ENCODE measurements at regions not wholly inside any gene's neighbourhood (a gene's known extent, or its start where the extent isn't known, plus 50 kb on each side); places are given as distances from the start of the nearest gene placed in this dataset.

- Histone ChIP-seq H3K4me1 (ENCODE audit: control insufficient read depth, insufficient read depth, low read length) (no peaks in the 10 kb centered on the region), H3K4me3 (ENCODE audit: low read length) (no peak overlapping the region), H3K36me3 (ENCODE audit: control insufficient read depth, insufficient read depth, low read length) (0 out of 2 replicates have a peak, but pooled peaks cover 3% of the 10 kb centered on the region), H3K27me3 (ENCODE audit: control insufficient read depth, insufficient read depth, low read length) (no peaks in the 10 kb centered on the region), H3K9me3 (ENCODE audit: control insufficient read depth, insufficient read depth, low read length) (no peaks in the 10 kb centered on the region), H3K27ac (ENCODE audit: low read length) (no peak overlapping the region)
- no peak for DNase-seq (ENCODE audit: low read depth, low spot score)
- WGBS (ENCODE audit: insufficient coverage, insufficient read length), result no CpG with 5 or more reads among the region's 4 CpGs
Observed at GRCh38 chr2:2569836-2570235, 238.8 kb upstream of the MYT1L start.

- no peaks in the 10 kb centered on the region for H3K27me3 ChIP-seq (ENCODE audit: control insufficient read depth, insufficient read depth, low read length)
Observed at GRCh38 chr2:2569306-2569705, 238.2 kb upstream of the MYT1L start.

GRCh38 chr2:2568411-2568810, 237.3 kb upstream of the MYT1L start:
- no peaks in the 10 kb centered on the region; the same call in 1 of the 2 replicates for H3K4me1 ChIP-seq (ENCODE audit: control insufficient read depth, insufficient read depth, low read length)
- H3K9me3 ChIP-seq (ENCODE audit: control insufficient read depth, insufficient read depth, low read length), result no peaks in the 10 kb centered on the region
- 0 out of 2 replicates have a peak, but pooled peaks cover 3% of the 10 kb centered on the region for H3K36me3 ChIP-seq (ENCODE audit: control insufficient read depth, insufficient read depth, low read length)
- no peak overlapping the region for H3K27ac ChIP-seq (ENCODE audit: low read length)
- H3K27me3 ChIP-seq (ENCODE audit: control insufficient read depth, insufficient read depth, low read length), result no peaks in the 10 kb centered on the region
- no peak for DNase-seq (ENCODE audit: low read depth, low spot score)
- WGBS (ENCODE audit: insufficient coverage, insufficient read length), result no CpG with 5 or more reads among the region's 9 CpGs
- no peak overlapping the region for H3K4me3 ChIP-seq (ENCODE audit: low read length)

More at GRCh38 chr2:2569306-2569705, 238.2 kb upstream of the MYT1L start:
- 0 out of 2 replicates have a peak, but pooled peaks cover 3% of the 10 kb centered on the region for H3K36me3 ChIP-seq (ENCODE audit: control insufficient read depth, insufficient read depth, low read length)
- no peaks in the 10 kb centered on the region for H3K4me1 ChIP-seq (ENCODE audit: control insufficient read depth, insufficient read depth, low read length)
- DNase-seq (ENCODE audit: low read depth, low spot score), result no peak
- no peak overlapping the region for H3K27ac ChIP-seq (ENCODE audit: low read length)
- WGBS (ENCODE audit: insufficient coverage, insufficient read length), result no CpG with 5 or more reads among the region's 11 CpGs
- no peak overlapping the region for H3K4me3 ChIP-seq (ENCODE audit: low read length)
- H3K9me3 ChIP-seq (ENCODE audit: control insufficient read depth, insufficient read depth, low read length), result no peaks in the 10 kb centered on the region

- Histone ChIP-seq H3K27ac (ENCODE audit: low read length) (no peak overlapping the region), H3K27me3 (ENCODE audit: control insufficient read depth, insufficient read depth, low read length) (no peaks in the 10 kb centered on the region), H3K36me3 (ENCODE audit: control insufficient read depth, insufficient read depth, low read length) (0 out of 2 replicates have a peak, but pooled peaks cover 3% of the 10 kb centered on the region), H3K4me1 (ENCODE audit: control insufficient read depth, insufficient read depth, low read length) (no peaks in the 10 kb centered on the region; the same call in 1 of the 2 replicates), H3K9me3 (ENCODE audit: control insufficient read depth, insufficient read depth, low read length) (no peaks in the 10 kb centered on the region), H3K4me3 (ENCODE audit: low read length) (no peak overlapping the region)
- WGBS (ENCODE audit: insufficient coverage, insufficient read length), result no CpG with 5 or more reads among the region's 15 CpGs
- no peak for DNase-seq (ENCODE audit: low read depth, low spot score)
Observed at GRCh38 chr2:2567776-2568175, 236.7 kb upstream of the MYT1L start.

GRCh38 chr2:2566396-2567323, 235.6 kb upstream of the MYT1L start:
- Histone ChIP-seq H3K36me3 (ENCODE audit: control insufficient read depth, insufficient read depth, low read length) (no peaks in the 10 kb centered on the region), H3K9me3 (ENCODE audit: control insufficient read depth, insufficient read depth, low read length) (no peaks in the 10 kb centered on the region), H3K4me1 (ENCODE audit: control insufficient read depth, insufficient read depth, low read length) (no peaks in the 10 kb centered on the region; the same call in 1 of the 2 replicates), H3K27me3 (ENCODE audit: control insufficient read depth, insufficient read depth, low read length) (no peaks in the 10 kb centered on the region), H3K4me3 (ENCODE audit: low read length) (no peak overlapping the region), H3K27ac (ENCODE audit: low read length) (no peak overlapping the region)
- no peak for DNase-seq (ENCODE audit: low read depth, low spot score)
- WGBS (ENCODE audit: insufficient coverage, insufficient read length), result no CpG with 5 or more reads among the region's 26 CpGs

GRCh38 chr2:2565671-2566070, 234.6 kb upstream of the MYT1L start:
- Histone ChIP-seq H3K36me3 (ENCODE audit: control insufficient read depth, insufficient read depth, low read length) (no peaks in the 10 kb centered on the region), H3K27me3 (ENCODE audit: control insufficient read depth, insufficient read depth, low read length) (no peaks in the 10 kb centered on the region), H3K27ac (ENCODE audit: low read length) (no peak overlapping the region), H3K4me1 (ENCODE audit: control insufficient read depth, insufficient read depth, low read length) (no peaks in the 10 kb centered on the region; the same call in 1 of the 2 replicates), H3K4me3 (ENCODE audit: low read length) (no peak overlapping the region), H3K9me3 (ENCODE audit: control insufficient read depth, insufficient read depth, low read length) (no peaks in the 10 kb centered on the region)
- DNase-seq (ENCODE audit: low read depth, low spot score), result no peak
- no CpG with 5 or more reads among the region's 16 CpGs for WGBS (ENCODE audit: insufficient coverage, insufficient read length)

- Histone ChIP-seq H3K4me1 (ENCODE audit: control insufficient read depth, insufficient read depth, low read length) (no peaks in the 10 kb centered on the region; the same call in 1 of the 2 replicates), H3K27me3 (ENCODE audit: control insufficient read depth, insufficient read depth, low read length) (no peaks in the 10 kb centered on the region), H3K4me3 (ENCODE audit: low read length) (no peak overlapping the region), H3K9me3 (ENCODE audit: control insufficient read depth, insufficient read depth, low read length) (no peaks in the 10 kb centered on the region), H3K27ac (ENCODE audit: low read length) (no peak overlapping the region), H3K36me3 (ENCODE audit: control insufficient read depth, insufficient read depth, low read length) (no peaks in the 10 kb centered on the region)
- WGBS (ENCODE audit: insufficient coverage, insufficient read length), result no CpG with 5 or more reads among the region's 24 CpGs
- DNase-seq (ENCODE audit: low read depth, low spot score), result no peak
Observed at GRCh38 chr2:2564300-2565078, 233.4 kb upstream of the MYT1L start.

- Histone ChIP-seq H3K9me3 (ENCODE audit: control insufficient read depth, insufficient read depth, low read length) (no peaks in the 10 kb centered on the region), H3K4me3 (ENCODE audit: low read length) (no peak overlapping the region), H3K27me3 (ENCODE audit: control insufficient read depth, insufficient read depth, low read length) (no peaks in the 10 kb centered on the region), H3K36me3 (ENCODE audit: control insufficient read depth, insufficient read depth, low read length) (no peaks in the 10 kb centered on the region), H3K27ac (ENCODE audit: low read length) (no peak overlapping the region), H3K4me1 (ENCODE audit: control insufficient read depth, insufficient read depth, low read length) (no peaks in the 10 kb centered on the region; the same call in 1 of the 2 replicates)
- DNase-seq (ENCODE audit: low read depth, low spot score), result no peak
- WGBS (ENCODE audit: insufficient coverage, insufficient read length), result no CpG with 5 or more reads among the region's 8 CpGs
Observed at GRCh38 chr2:2563309-2563860, 232.3 kb upstream of the MYT1L start.

GRCh38 chr2:2562867-2563266, 231.8 kb upstream of the MYT1L start:
- Histone ChIP-seq H3K4me1 (ENCODE audit: control insufficient read depth, insufficient read depth, low read length) (no peaks in the 10 kb centered on the region; the same call in 1 of the 2 replicates), H3K27me3 (ENCODE audit: control insufficient read depth, insufficient read depth, low read length) (no peaks in the 10 kb centered on the region), H3K27ac (ENCODE audit: low read length) (no peak overlapping the region), H3K36me3 (ENCODE audit: control insufficient read depth, insufficient read depth, low read length) (no peaks in the 10 kb centered on the region), H3K4me3 (ENCODE audit: low read length) (no peak overlapping the region), H3K9me3 (ENCODE audit: control insufficient read depth, insufficient read depth, low read length) (no peaks in the 10 kb centered on the region)
- DNase-seq (ENCODE audit: low read depth, low spot score), result no peak
- no CpG with 5 or more reads among the region's 5 CpGs for WGBS (ENCODE audit: insufficient coverage, insufficient read length)

All from iPS DF 6.9 (cell line).